Endodermal cell (in vitro differentiated cells): ENCODE measurements at regions not wholly inside any gene's neighbourhood (a gene's known extent, or its start where the extent isn't known, plus 50 kb on each side); places are given as distances from the start of the nearest gene placed in this dataset.
A peak's percentile ranks its signal among the peaks of the same experiment; 100 is the strongest.
"Not testable (repeated sequence)": the region's sequence is repeated elsewhere in the genome, so short reads cannot be mapped to it uniquely, and the experiment has no call there.

Experiments
- DNase-seq: peaks from one replicate; pipeline ENCODE4 v3.0.0-alpha.2; 2017
- H3K27ac ChIP-seq: 2 replicates; pipeline ENCODE4 v1.5.1; 2013; ENCODE audit warnings: mild to moderate bottlenecking, low read depth, low read length, moderate library complexity
- H3K27me3 ChIP-seq: 2 replicates; pipeline ENCODE4 v1.6.1; 2013; ENCODE audit warnings: mild to moderate bottlenecking, low read length, moderate library complexity; ENCODE audit not compliant: insufficient read depth, control insufficient read depth, poor library complexity, severe bottlenecking
- H3K36me3 ChIP-seq: 2 replicates; pipeline ENCODE4 v1.7.0; 2013; ENCODE audit warnings: mild to moderate bottlenecking, low read length, moderate library complexity; ENCODE audit not compliant: control insufficient read depth, insufficient read depth
- H3K4me1 ChIP-seq: one replicate; pipeline ENCODE4 v1.7.0; 2013; ENCODE audit warnings: low read length; ENCODE audit not compliant: control insufficient read depth, insufficient read depth
- H3K4me3 ChIP-seq: 2 replicates; pipeline ENCODE4 v1.5.1; 2013; ENCODE audit warnings: mild to moderate bottlenecking, low read length, moderate library complexity
- H3K9ac ChIP-seq: 2 replicates; pipeline ENCODE4 v1.6.1; 2013; ENCODE audit warnings: mild to moderate bottlenecking, low read length, moderate library complexity; ENCODE audit not compliant: poor library complexity, severe bottlenecking; ENCODE audit errors: extremely low read depth
- H3K9me3 ChIP-seq: 2 replicates; pipeline ENCODE4 v1.6.1; 2013; ENCODE audit warnings: mild to moderate bottlenecking, low read length, moderate library complexity; ENCODE audit not compliant: control insufficient read depth
- H3K27ac Mint-ChIP-seq: 2 replicates; pipeline ENCODE4 v1.8.0; 2020; ENCODE audit warnings: mixed read lengths
- H3K27me3 Mint-ChIP-seq: 2 replicates; pipeline ENCODE4 v1.8.0; 2021; ENCODE audit warnings: mild to moderate bottlenecking, mixed read lengths; ENCODE audit not compliant: insufficient read depth
- H3K36me3 Mint-ChIP-seq: 2 replicates; pipeline ENCODE4 v1.8.0; 2020; ENCODE audit warnings: low read depth, mixed read lengths
- H3K4me1 Mint-ChIP-seq: 2 replicates; pipeline ENCODE4 v1.8.0; 2020; ENCODE audit warnings: mixed read lengths
- H3K4me3 Mint-ChIP-seq: 2 replicates; pipeline ENCODE4 v1.8.0; 2020; ENCODE audit warnings: mild to moderate bottlenecking, moderate library complexity, mixed read lengths
- H3K9me3 Mint-ChIP-seq: 2 replicates; pipeline ENCODE4 v1.8.0; 2020; ENCODE audit warnings: mild to moderate bottlenecking, mixed read lengths
- WGBS, 2 experiments: methylation state at CpG; one replicate each; pipeline versions ENCODE4 v1.1.5 to v1.1.7; 2013; ENCODE audit warnings: missing lambda C conversion rate in 2 of 2, mixed read lengths in 1 of 2; ENCODE audit not compliant: insufficient coverage in 1 of 2, insufficient read length in 1 of 2; 5-methylcytosine and 5-hydroxymethylcytosine counted together
- TF ChIP-seq, protein P1 (sequence below): fragments of 200-600 bp; sonication (generic); conservative IDR thresholded peaks from 2 replicates; pipeline ENCODE4 v1.5.0; 2021; ENCODE audit warnings: antibody characterized with exemption, mild to moderate bottlenecking

DNA sequence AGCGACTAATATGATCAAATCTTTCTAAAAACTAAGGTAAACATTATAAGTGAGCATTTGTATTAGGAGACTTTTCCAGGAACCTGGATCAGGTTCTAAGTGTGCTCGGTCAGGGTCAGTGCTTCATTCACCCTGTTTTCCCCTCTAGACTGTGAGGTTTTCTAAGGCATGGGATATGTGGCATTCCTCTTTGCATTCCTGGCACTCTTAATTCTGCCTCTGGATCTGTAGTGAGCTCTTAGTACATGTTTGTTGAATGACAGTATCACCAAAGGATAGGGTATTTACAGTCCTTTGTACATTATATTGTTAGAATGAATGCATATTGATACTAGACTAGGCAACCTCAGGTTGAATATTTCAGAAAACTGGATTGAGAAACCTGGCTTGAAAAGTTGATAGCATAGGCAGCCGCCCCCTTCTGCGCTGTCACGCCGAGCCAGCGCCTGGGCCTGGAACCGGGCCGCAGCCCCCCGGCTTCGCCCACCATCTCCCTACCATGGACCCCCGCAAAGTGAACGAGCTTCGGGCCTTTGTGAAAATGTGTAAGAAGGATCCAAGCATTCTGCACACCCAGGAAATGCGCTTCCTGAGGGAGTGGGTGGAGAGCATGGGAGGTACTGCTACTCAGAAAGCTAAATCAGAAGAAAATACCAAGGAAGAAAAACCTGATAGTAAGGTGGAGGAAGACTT is 156.5 kb downstream of the KCNRG start:
- Mint-ChIP-seq H3K4me1 (no peaks in the 10 kb centered on the region), H3K4me3 (no peak overlapping the region), H3K27me3 (no peaks in the 10 kb centered on the region), H3K36me3 (no peaks in the 10 kb centered on the region), H3K9me3 (no peaks in the 10 kb centered on the region), H3K27ac (no peak overlapping the region)
- Histone ChIP-seq H3K9me3 (no peaks in the 10 kb centered on the region), H3K36me3 (no peaks in the 10 kb centered on the region), H3K27ac (no peak overlapping the region), H3K4me3 (no peak overlapping the region), H3K4me1 (no peaks in the 10 kb centered on the region), H3K9ac (no peak overlapping the region), H3K27me3 (no peaks in the 10 kb centered on the region)
- TF ChIP-seq, protein P1, sequence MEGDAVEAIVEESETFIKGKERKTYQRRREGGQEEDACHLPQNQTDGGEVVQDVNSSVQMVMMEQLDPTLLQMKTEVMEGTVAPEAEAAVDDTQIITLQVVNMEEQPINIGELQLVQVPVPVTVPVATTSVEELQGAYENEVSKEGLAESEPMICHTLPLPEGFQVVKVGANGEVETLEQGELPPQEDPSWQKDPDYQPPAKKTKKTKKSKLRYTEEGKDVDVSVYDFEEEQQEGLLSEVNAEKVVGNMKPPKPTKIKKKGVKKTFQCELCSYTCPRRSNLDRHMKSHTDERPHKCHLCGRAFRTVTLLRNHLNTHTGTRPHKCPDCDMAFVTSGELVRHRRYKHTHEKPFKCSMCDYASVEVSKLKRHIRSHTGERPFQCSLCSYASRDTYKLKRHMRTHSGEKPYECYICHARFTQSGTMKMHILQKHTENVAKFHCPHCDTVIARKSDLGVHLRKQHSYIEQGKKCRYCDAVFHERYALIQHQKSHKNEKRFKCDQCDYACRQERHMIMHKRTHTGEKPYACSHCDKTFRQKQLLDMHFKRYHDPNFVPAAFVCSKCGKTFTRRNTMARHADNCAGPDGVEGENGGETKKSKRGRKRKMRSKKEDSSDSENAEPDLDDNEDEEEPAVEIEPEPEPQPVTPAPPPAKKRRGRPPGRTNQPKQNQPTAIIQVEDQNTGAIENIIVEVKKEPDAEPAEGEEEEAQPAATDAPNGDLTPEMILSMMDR, result no peak
- DNase-seq, result no peak
- WGBS, 2 experiments, result 95 to 97% methylated on average over 3 to 15 of the region's 15 CpGs

DNA sequence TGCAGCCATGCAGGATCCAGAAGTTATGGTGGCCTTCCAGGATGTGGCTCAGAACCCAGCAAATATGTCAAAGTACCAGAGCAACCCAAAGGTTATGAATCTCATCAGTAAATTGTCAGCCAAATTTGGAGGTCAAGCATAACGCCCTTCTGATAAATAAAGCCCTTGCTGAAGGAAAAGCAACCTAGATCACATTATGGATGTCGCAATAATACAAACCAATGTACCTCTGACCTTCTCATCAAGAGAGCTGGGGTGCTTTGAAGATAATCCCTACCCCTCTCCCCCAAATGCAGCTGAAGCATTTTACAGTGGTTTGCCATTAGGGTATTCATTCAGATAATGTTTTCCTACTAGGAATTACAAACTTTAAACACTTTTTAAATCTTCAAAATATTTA is 157.8 kb downstream of the KCNRG start:
- 94% methylated on average over 2 of the region's 2 CpGs; no CpG with 5 or more reads in 1 of the 2 experiments for WGBS, 2 experiments
- not testable (repeated sequence) for H3K4me3 Mint-ChIP-seq, H3K27me3 ChIP-seq, H3K4me1 Mint-ChIP-seq, H3K4me1 ChIP-seq, DNase-seq, H3K9ac ChIP-seq, H3K36me3 Mint-ChIP-seq, H3K27me3 Mint-ChIP-seq, H3K9me3 Mint-ChIP-seq, H3K27ac ChIP-seq, H3K4me3 ChIP-seq, H3K36me3 ChIP-seq, H3K9me3 ChIP-seq, H3K27ac Mint-ChIP-seq

DNA sequence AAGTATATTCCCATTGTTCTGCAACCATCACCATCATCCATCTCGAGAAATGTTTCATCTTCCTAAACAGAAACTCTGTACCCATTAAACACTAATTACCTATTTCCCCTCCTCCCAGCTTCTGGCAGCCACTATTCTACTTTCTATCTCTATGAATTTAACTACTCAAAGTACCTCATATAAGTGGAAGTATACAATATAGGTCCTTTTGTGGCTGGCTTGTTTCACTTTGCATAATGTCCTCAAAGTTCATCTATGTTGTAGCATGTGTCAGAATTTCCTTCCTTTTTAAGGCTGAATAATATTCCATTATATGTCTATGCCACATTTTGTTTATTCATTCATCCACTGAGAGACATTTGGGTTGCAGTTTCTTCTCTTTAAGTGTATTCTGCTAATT is 159.4 kb downstream of the KCNRG start:
- H3K4me1 ChIP-seq, result no peaks in the 10 kb centered on the region
- Mint-ChIP-seq H3K4me1 (peaks cover 3% of the 10 kb centered on the region), H3K9me3 (no peaks in the 10 kb centered on the region), H3K27ac (no peak overlapping the region), H3K4me3 (no peak overlapping the region), H3K36me3 (no peaks in the 10 kb centered on the region), H3K27me3 (no peaks in the 10 kb centered on the region)
- no peak overlapping the region for H3K4me3 ChIP-seq
- H3K27ac ChIP-seq, result no peak overlapping the region
- 91 to 93% methylated on average over 1 of the region's 1 CpG for WGBS, 2 experiments
- no peaks in the 10 kb centered on the region for H3K27me3 ChIP-seq
- no peaks in the 10 kb centered on the region for H3K9me3 ChIP-seq
- H3K36me3 ChIP-seq, result no peaks in the 10 kb centered on the region
- DNase-seq, result no peak
- TF ChIP-seq, protein P1, result no peak
- no peak overlapping the region for H3K9ac ChIP-seq

DNA sequence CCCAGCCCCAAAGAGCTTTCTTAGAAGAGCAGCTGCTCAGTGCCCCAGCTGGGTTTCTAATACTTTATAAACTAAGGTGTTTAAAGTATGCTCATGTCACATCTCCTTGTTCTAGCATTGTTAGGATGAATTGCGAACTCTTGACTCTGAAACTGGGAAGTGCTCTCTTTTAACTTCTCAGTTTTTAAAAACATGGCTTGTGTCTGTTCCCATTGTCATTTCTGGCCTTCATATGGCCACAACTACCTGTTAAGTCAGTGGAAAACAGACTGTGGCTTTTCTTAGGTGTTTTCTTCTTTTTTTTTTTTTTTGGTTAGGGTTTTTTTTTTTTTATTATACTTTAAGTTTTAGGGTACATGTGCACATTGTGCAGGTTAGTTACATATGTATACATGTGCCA is 164.7 kb downstream of the KCNRG start:
- TF ChIP-seq, protein P1, result no peak
- Histone ChIP-seq H3K4me1 (no peaks in the 10 kb centered on the region), H3K4me3 (no peak overlapping the region), H3K9ac (no peak overlapping the region), H3K27me3 (no peaks in the 10 kb centered on the region), H3K36me3 (no peaks in the 10 kb centered on the region), H3K27ac (no peak overlapping the region), H3K9me3 (no peaks in the 10 kb centered on the region)
- H3K4me1 Mint-ChIP-seq, result peaks cover 3% of the 10 kb centered on the region
- peaks cover 2% of the 10 kb centered on the region for H3K9me3 Mint-ChIP-seq
- DNase-seq, result no peak
- H3K4me3 Mint-ChIP-seq, result no peak overlapping the region
- H3K27ac Mint-ChIP-seq, result no peak overlapping the region
- H3K36me3 Mint-ChIP-seq, result no peaks in the 10 kb centered on the region
- H3K27me3 Mint-ChIP-seq, result no peaks in the 10 kb centered on the region
- 0% methylated on average over 1 of the region's 1 CpG; no CpG with 5 or more reads in 1 of the 2 experiments for WGBS, 2 experiments

DNA sequence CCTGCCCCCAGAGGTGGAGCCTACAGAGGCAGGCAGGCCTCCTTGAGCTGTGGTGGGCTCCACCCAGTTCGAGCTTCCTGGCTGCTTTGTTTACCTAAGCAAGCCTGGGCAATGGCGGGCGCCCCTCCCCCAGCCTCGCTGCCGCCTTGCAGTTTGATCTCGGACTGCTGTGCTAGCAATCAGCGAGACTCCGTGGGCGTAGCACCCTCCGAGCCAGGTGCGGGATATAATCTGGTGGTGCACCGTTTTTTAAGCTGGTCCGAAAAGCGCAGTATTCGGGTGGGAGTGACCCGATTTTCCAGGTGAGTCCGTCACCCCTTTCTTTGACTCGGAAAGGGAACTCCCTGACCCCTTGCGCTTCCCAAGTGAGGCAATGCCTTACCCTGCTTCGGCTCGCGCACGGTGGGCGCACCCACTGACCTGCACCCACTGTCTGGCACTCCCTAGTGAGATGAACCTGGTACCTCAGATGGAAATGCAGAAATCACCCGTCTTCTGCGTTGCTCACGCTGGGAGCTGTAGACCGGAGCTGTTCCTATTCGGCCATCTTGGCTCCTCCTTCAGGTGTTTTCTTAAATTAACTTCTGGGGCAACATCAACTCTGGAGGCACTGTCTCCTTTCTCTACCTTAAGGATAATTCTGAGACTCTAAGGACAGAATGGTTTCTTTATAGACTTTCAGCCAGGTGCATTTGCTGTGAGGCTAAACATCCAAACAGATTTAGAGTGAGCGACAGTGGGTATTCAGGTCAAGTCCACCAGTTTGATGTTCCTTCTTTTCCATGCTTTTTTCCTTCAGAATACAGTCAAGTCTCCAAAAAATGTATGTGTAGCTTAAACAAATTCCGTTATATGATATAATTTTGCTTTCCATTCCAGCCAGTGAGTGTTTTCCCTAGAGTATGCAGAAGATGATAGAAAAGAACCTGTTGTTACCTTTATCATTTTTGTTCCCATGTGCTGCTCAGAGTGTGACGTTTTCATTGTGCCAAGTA is 170.8 kb downstream of the KCNRG start:
- not testable (repeated sequence) for H3K27me3 Mint-ChIP-seq, H3K9me3 ChIP-seq, H3K27me3 ChIP-seq, H3K36me3 Mint-ChIP-seq, H3K36me3 ChIP-seq, H3K4me1 ChIP-seq, H3K27ac ChIP-seq, H3K4me1 Mint-ChIP-seq, H3K9ac ChIP-seq, DNase-seq
- peak overlapping the region; percentile 72 for H3K4me3 Mint-ChIP-seq
- peak overlapping the region; percentile 94 for H3K27ac Mint-ChIP-seq
- H3K4me3 ChIP-seq, result peak overlapping the region; percentile 64
- H3K9me3 Mint-ChIP-seq, result peaks cover 17% of the 10 kb centered on the region
- WGBS, 2 experiments, result 76 to 81% methylated on average over 3 to 8 of the region's 32 CpGs
